Ascending aorta (tissue), 2 donors: ENCODE measurements at regions not wholly inside any gene's neighbourhood (a gene's known extent, or its start where the extent isn't known, plus 50 kb on each side); places are given as distances from the start of the nearest gene placed in this dataset.

ENCODE experiments used
- DNase-seq, 2 donors: peaks; one replicate each; pipeline ENCODE4 v3.0.0-alpha.2; 2019; ENCODE audit warnings: low spot score in 2 of 2
- H3K27ac ChIP-seq, 2 donors: fragments of 200-600 bp; sonication (generic); one replicate each; pipeline ENCODE4 v1.5.1; 2016 to 2017; ENCODE audit warnings: mild to moderate bottlenecking in 1 of 2
- H3K27me3 ChIP-seq: fragments of 200-600 bp; sonication (generic); one replicate; pipeline ENCODE4 v1.5.1; 2017
- H3K36me3 ChIP-seq, 2 donors: fragments of 200-600 bp; sonication (generic); one replicate each; pipeline ENCODE4 v1.5.1; 2016
- H3K4me1 ChIP-seq, 2 donors: fragments of 200-600 bp; sonication (generic); one replicate each; pipeline ENCODE4 v1.5.1; 2016 to 2017; ENCODE audit warnings: mild to moderate bottlenecking in 1 of 2
- H3K4me3 ChIP-seq, 2 donors: fragments of 200-600 bp; sonication (generic); one replicate each; pipeline ENCODE4 v1.5.1; 2016 to 2017; ENCODE audit warnings: mild to moderate bottlenecking in 1 of 2
- H3K9me3 ChIP-seq, 2 donors: fragments of 200-600 bp; sonication (generic); one replicate each; pipeline ENCODE4 v1.5.1; 2016
- intact Hi-C: fragments of 100-400 bp; cut with DNase I; formaldehyde crosslinking; loops from one replicate; pipeline ENCODE4 v1.15.1; 2023
- TF ChIP-seq, protein P1 (sequence below), 3 experiments: fragments of 200-600 bp in 2 of 3; fragments of 450-650 bp in 1 of 3; sonication (generic) in 2 of 3; IDR thresholded peaks; one replicate each; pipeline ENCODE4 v1.5.1; 2016 to 2019; ENCODE audit warnings: antibody characterized with exemption in 3 of 3, mild to moderate bottlenecking in 1 of 3, moderate library complexity in 1 of 3

DNA sequence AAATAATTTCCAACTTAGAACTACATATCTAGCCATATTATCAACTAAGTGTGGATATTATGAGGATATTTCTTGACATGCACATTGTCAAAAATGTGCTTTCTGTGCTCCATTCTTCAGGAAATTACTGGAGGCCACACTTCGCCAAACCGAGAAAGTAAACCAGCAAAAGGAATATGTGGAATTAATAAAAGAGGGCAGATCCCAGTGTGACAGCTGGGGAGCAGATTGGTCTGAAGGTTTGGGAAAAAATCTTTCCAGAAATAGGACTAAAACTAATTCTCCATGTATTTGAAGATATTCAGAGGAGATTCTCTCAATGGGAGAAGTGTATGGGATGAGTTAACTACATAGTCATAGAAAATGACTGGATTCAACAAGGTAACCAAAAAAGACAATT, 546.9 kb upstream of the API5 start:
- no peaks in the 10 kb centered on the region for H3K27me3 ChIP-seq
- H3K36me3 ChIP-seq, result no peaks in the 10 kb centered on the region
- TF ChIP-seq, protein P1, sequence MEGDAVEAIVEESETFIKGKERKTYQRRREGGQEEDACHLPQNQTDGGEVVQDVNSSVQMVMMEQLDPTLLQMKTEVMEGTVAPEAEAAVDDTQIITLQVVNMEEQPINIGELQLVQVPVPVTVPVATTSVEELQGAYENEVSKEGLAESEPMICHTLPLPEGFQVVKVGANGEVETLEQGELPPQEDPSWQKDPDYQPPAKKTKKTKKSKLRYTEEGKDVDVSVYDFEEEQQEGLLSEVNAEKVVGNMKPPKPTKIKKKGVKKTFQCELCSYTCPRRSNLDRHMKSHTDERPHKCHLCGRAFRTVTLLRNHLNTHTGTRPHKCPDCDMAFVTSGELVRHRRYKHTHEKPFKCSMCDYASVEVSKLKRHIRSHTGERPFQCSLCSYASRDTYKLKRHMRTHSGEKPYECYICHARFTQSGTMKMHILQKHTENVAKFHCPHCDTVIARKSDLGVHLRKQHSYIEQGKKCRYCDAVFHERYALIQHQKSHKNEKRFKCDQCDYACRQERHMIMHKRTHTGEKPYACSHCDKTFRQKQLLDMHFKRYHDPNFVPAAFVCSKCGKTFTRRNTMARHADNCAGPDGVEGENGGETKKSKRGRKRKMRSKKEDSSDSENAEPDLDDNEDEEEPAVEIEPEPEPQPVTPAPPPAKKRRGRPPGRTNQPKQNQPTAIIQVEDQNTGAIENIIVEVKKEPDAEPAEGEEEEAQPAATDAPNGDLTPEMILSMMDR (IDR thresholded peaks at IDR 0.05), result no peak
- no peak for DNase-seq
- H3K4me3 ChIP-seq, result no peak overlapping the region
- no peaks in the 10 kb centered on the region for H3K4me1 ChIP-seq
- no peaks in the 10 kb centered on the region for H3K9me3 ChIP-seq
- H3K27ac ChIP-seq, result no peak overlapping the region
- intact Hi-C loops, result no loop called here

DNA sequence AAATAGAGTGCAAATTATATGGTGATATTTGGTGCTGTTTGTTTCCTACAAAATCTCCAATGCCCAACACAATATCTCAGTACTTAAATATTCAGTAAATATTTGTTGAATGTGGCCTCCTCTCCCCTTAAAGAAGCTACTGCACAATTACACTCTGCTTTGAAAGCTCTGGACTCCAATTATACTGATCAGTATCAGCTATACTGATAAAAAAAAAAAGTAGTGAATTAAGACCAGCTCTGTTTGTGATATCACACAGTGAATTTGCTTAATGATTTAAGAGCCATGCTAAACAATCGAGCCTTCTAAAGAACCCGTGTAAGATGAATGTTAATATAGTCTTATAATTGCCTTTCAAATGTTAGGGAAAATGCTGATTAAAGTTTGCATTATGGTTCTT, 543.2 kb upstream of the API5 start:
- H3K4me1 ChIP-seq, result no peaks in the 10 kb centered on the region
- intact Hi-C loops, result no loop called here
- no peak for DNase-seq
- H3K27me3 ChIP-seq, result no peaks in the 10 kb centered on the region
- H3K9me3 ChIP-seq, result no peaks in the 10 kb centered on the region
- TF ChIP-seq, protein P1 (IDR thresholded peaks at IDR 0.05), result no peak
- no peak overlapping the region for H3K27ac ChIP-seq
- H3K4me3 ChIP-seq, result no peak overlapping the region
- H3K36me3 ChIP-seq, result no peaks in the 10 kb centered on the region

DNA sequence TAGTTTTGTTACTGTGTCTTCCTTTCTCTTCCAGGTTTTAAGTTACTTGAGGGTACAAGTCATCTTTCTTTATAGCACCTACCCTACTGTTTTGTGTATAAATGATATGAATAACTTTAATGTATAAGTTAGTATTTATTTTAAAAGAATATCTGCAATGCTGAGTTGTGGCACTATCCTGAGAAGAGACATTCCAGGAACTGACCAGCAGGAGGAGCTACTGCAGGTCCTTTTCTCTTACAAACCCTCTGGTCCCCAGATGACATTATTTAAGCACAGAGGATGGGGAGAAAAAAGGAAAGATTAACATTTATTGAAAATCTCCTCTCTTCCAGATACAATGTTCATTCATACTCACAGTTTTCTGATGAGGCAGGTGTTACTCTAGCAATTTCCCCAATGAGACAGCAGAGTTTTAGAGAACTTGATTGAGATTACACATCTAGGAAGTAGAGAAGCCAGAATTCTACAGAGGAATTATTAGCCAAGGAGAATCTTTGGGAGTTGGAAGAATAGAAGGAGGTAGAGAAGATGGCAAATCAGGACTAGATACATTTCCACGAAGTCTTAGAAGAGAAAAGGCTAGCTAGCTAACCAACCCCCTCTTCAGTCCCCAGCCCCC, 541.2 kb upstream of the API5 start:
- Histone ChIP-seq H3K4me1 (no peaks in the 10 kb centered on the region), H3K27me3 (no peaks in the 10 kb centered on the region), H3K36me3 (no peaks in the 10 kb centered on the region), H3K4me3 (no peak overlapping the region), H3K27ac (no peak overlapping the region), H3K9me3 (no peaks in the 10 kb centered on the region)
- TF ChIP-seq, protein P1 (IDR thresholded peaks at IDR 0.05), result peak in 1 of 3 experiments; percentile 23
- DNase-seq, result no peak
- intact Hi-C loops, result no loop called here

DNA sequence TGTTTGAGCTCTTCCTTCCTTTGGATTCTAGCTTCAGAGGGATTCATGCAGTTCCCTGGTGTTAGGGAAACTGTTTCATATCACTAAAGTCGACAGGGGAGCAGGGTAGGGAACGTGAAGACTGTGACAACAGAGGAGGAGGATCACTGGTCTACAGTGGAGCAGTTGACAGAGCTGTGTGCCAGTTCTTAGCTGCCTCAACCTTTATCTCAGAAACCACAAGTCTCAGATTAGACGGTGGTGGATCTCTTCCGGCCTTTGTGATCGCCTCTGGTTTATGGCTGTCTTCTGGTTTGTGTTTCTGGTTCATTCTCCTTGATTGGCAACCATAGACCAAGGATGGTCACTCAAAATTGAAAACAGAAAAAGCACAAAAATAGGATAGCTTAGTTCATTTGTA, 538.9 kb upstream of the API5 start:
- TF ChIP-seq, protein P1 (IDR thresholded peaks at IDR 0.05), result no peak
- Histone ChIP-seq H3K4me3 (no peak overlapping the region), H3K36me3 (no peaks in the 10 kb centered on the region), H3K4me1 (no peaks in the 10 kb centered on the region), H3K27me3 (no peaks in the 10 kb centered on the region), H3K27ac (no peak overlapping the region), H3K9me3 (no peaks in the 10 kb centered on the region)
- intact Hi-C loops, result no loop called here
- DNase-seq, result no peak

DNA sequence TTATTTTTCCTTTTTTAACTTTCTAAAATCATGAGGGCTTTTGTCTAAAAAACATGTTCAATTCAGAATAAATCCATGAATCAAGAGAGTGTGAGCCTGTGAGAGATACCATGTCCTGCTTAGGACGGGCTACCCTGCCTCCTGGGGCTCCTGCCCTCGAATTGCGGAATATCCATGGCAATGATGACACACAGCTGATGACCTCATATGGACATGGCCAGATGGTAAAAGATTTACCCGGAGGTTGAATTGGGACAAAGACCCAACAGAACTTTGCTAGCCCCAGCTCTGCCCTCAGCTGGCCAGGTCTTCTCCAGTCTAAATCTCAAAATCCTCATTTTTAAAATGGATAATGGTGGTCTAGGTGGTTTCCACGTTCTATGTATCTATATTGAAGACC, 538.1 kb upstream of the API5 start:
- Histone ChIP-seq H3K27ac (no peak overlapping the region), H3K9me3 (no peaks in the 10 kb centered on the region), H3K27me3 (no peaks in the 10 kb centered on the region), H3K4me3 (no peak overlapping the region), H3K36me3 (no peaks in the 10 kb centered on the region), H3K4me1 (no peaks in the 10 kb centered on the region)
- TF ChIP-seq, protein P1 (IDR thresholded peaks at IDR 0.05), result no peak
- DNase-seq, result no peak
- intact Hi-C loops, result no loop called here

DNA sequence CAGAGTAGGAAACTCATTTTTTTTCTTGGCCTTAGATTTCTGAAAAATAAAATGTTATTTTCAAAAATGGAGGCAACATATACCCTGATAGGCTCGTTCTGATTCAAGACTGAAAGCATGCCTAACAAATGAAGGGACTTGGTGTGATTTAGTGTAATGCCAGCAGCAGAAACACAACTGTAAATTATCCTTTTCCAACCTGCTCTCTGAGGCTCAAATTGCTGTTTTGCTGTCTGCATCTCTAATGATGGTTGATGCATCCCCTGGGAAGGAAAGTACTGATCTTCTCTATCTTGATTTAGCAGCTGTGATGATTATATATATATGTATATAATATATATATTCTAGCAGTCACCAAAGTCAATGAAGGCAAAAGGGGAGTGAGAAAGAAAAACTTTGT, 537.2 kb upstream of the API5 start:
- H3K9me3 ChIP-seq, result no peaks in the 10 kb centered on the region
- DNase-seq, result no peak
- H3K27me3 ChIP-seq, result no peaks in the 10 kb centered on the region
- H3K36me3 ChIP-seq, result no peaks in the 10 kb centered on the region
- H3K27ac ChIP-seq, result no peak overlapping the region
- H3K4me3 ChIP-seq, result no peak overlapping the region
- TF ChIP-seq, protein P1 (IDR thresholded peaks at IDR 0.05), result no peak
- no peaks in the 10 kb centered on the region for H3K4me1 ChIP-seq
- intact Hi-C loops, result no loop called here
